K562 (cell line): ENCODE measurements at regions not wholly inside any gene's neighbourhood (a gene's known extent, or its start where the extent isn't known, plus 50 kb on each side); places are given as distances from the start of the nearest gene placed in this dataset.

Experiments used
- ATAC-seq: fragments of 200-7000 bp; cut with Tn5 transposase; 3 replicates; pipeline ENCODE4 v1.9.1; 2020; ENCODE audit warnings: moderate library complexity
- BruUV-seq: library from RNA; stranded (reverse); fragments of 400-500 nt; replicated peaks from 2 replicates; lab custom pipeline; 2021; lab: Mats Ljungman, UMichigan
- CTCF ChIA-PET: fragments of 300-600 bp; formaldehyde crosslinking; extraction: SDS; loops from one replicate; lab custom pipeline; 2021; ENCODE audit warnings: low intra/inter-chr PET ratio; lab: Yijun Ruan, JAX
- POLR2A ChIA-PET: fragments of 300-600, 350-650 bp; sonication (Branson Sonifier 250); formaldehyde crosslinking; extraction: SDS; loops from one replicate; lab custom pipeline; 2021; ENCODE audit warnings: antibody characterized with exemption, inconsistent platforms; lab: Yijun Ruan, JAX
- DNase-seq, 4 experiments: peaks; one replicate each; pipeline versions ENCODE4 v3.0.0 to v3.0.0-alpha.2; 2011 to 2018; ENCODE audit warnings: low spot score in 3 of 4, mixed read lengths in 3 of 4; ENCODE audit errors: extremely low read depth in 1 of 4
- FAIRE-seq: peaks from 2 replicates; lab custom pipeline; 2011; peaks lifted over from hg19 to GRCh38; lab: Jason Lieb, UNC
- H2AFZ ChIP-seq: 2 replicates; pipeline ENCODE4 v1.6.0; 2011; ENCODE audit warnings: low read depth, low read length, control low read depth, inconsistent platforms
- H3K27ac ChIP-seq: fragments of 200-600 bp; 3 replicates; pipeline ENCODE4 v1.8.0; 2011; ENCODE audit warnings: low read depth, mild to moderate bottlenecking, control low read depth, inconsistent platforms, low read length, moderate library complexity, mixed read lengths; ENCODE audit errors: extremely low read depth
- H3K27me3 ChIP-seq, 2 experiments: fragments of 300-600 bp in 1 of 2; 2 replicates in 1 of 2; 3 replicates in 1 of 2; pipeline versions ENCODE4 v1.6.0 to v1.8.0; 2011; ENCODE audit warnings: inconsistent platforms in 2 of 2, low read length in 2 of 2, mild to moderate bottlenecking in 1 of 2, mixed read lengths in 1 of 2, moderate library complexity in 1 of 2; ENCODE audit not compliant: control insufficient read depth in 2 of 2, insufficient read depth in 2 of 2
- H3K36me3 ChIP-seq: fragments of 300-600 bp; 3 replicates; pipeline ENCODE4 v1.8.0; 2011; ENCODE audit warnings: mild to moderate bottlenecking, low read length, inconsistent platforms; ENCODE audit not compliant: control insufficient read depth, insufficient read depth
- H3K4me1 ChIP-seq, 2 experiments: fragments of 200-600 bp in 1 of 2; replicated peaks in 1 of 2; 2 replicates in 1 of 2; 3 replicates in 1 of 2; pipeline versions ENCODE4 v1.5.1 to v1.8.0; 2011; ENCODE audit warnings: inconsistent platforms in 2 of 2, low read length in 2 of 2, mild to moderate bottlenecking in 1 of 2, mixed read lengths in 1 of 2, moderate library complexity in 1 of 2; ENCODE audit not compliant: control insufficient read depth in 2 of 2, insufficient read depth in 2 of 2
- H3K4me2 ChIP-seq: 2 replicates; pipeline ENCODE4 v1.6.1; 2011; ENCODE audit warnings: low read length, control low read depth, inconsistent platforms, mixed read lengths; ENCODE audit not compliant: insufficient read depth
- H3K4me3 ChIP-seq: fragments of 200-600 bp; sonication (generic), shearing (Covaris generic); 2 replicates; pipeline ENCODE4 v1.5.1; 2016; ENCODE audit warnings: control low read depth, inconsistent platforms
- H3K79me2 ChIP-seq: fragments of 200-600 bp; 3 replicates; pipeline ENCODE4 v1.8.0; 2011; ENCODE audit warnings: low read length, inconsistent platforms; ENCODE audit not compliant: control insufficient read depth, insufficient read depth
- H3K9ac ChIP-seq, 2 experiments: 2 replicates each; pipeline versions ENCODE4 v1.6.0 to v1.6.1; 2011; ENCODE audit warnings: low read depth in 2 of 2, low read length in 2 of 2, control low read depth in 1 of 2, inconsistent platforms in 1 of 2, mild to moderate bottlenecking in 1 of 2, mixed read lengths in 1 of 2; ENCODE audit not compliant: insufficient read depth in 1 of 2
- H3K9me1 ChIP-seq: one replicate; pipeline ENCODE4 v1.6.0; 2011; ENCODE audit warnings: inconsistent platforms, mild to moderate bottlenecking, low read length, moderate library complexity; ENCODE audit not compliant: control insufficient read depth, insufficient read depth
- H3K9me3 ChIP-seq: replicated peaks from 2 replicates; pipeline ENCODE4 v1.5.1; 2011; ENCODE audit warnings: low read depth, low read length, inconsistent platforms; ENCODE audit not compliant: control insufficient read depth, insufficient read depth
- H4K20me1 ChIP-seq: replicated peaks from 2 replicates; pipeline ENCODE4 v1.6.1; 2011; ENCODE audit warnings: low read length, inconsistent platforms, mixed read lengths; ENCODE audit not compliant: control insufficient read depth, insufficient read depth
- ATF2 ChIP-seq: sonication (generic); formaldehyde crosslinking; IDR thresholded peaks from 2 replicates; pipeline ENCODE4 v1.8.1; 2022; ENCODE audit warnings: missing genetic modification reagents
- CCNT2 ChIP-seq: IDR thresholded peaks from 2 replicates; pipeline ENCODE4 v1.6.1; 2011; ENCODE audit warnings: borderline replicate concordance, low read depth, mild to moderate bottlenecking, moderate library complexity, mixed read lengths, low read length; ENCODE audit not compliant: insufficient read length; ENCODE audit errors: extremely low read depth
- CEBPB ChIP-seq: fragments of 450-650 bp; IDR thresholded peaks from 2 replicates; pipeline ENCODE4 v1.6.1; 2016; ENCODE audit warnings: missing genetic modification characterization, missing compliant biosample characterization
- MAFF ChIP-seq: IDR thresholded peaks from 2 replicates; pipeline ENCODE4 v1.6.1; 2012; ENCODE audit warnings: low read length, improper control_type of control experiment
- MAFG ChIP-seq: fragments of 450-650 bp; conservative IDR thresholded peaks from 2 replicates; pipeline ENCODE4 v1.6.1; 2016; ENCODE audit warnings: missing genetic modification characterization, missing compliant biosample characterization
- MTA3 ChIP-seq: fragments of 450-650 bp; formaldehyde crosslinking; IDR thresholded peaks from 2 replicates; pipeline ENCODE4 v1.6.1; 2017; ENCODE audit warnings: mild to moderate bottlenecking, borderline replicate concordance
- NR4A1 ChIP-seq, 2 experiments: fragments of 250-450 bp in 1 of 2; fragments of 450-650 bp in 1 of 2; sonication (Bioruptor Pico) in 1 of 2; IDR thresholded peaks; 2 replicates each; pipeline versions ENCODE4 v1.4.0 to v1.6.1; 2016 to 2020; ENCODE audit warnings: mild to moderate bottlenecking in 2 of 2, missing compliant biosample characterization in 1 of 2, missing genetic modification characterization in 1 of 2, moderate library complexity in 1 of 2
- PHF8 ChIP-seq: fragments of 200-600 bp; sonication (generic); IDR thresholded peaks from 2 replicates; pipeline ENCODE4 v1.6.1; 2012; ENCODE audit warnings: mixed run types, mild to moderate bottlenecking, inconsistent platforms, low read length, moderate library complexity, borderline replicate concordance
- SP1 ChIP-seq: sonication (generic); formaldehyde crosslinking; IDR thresholded peaks from 2 replicates; pipeline ENCODE4 v1.8.1; 2022; ENCODE audit warnings: mild to moderate bottlenecking, missing genetic modification reagents
- ZNF316 ChIP-seq: fragments of 450-650 bp; IDR thresholded peaks from 2 replicates; pipeline ENCODE4 v1.6.1; 2016
- WGBS: fragments of 100-300 bp; shearing (Covaris generic); methylation state at CpG from one replicate; pipeline ENCODE4 v1.1.6; 2016; ENCODE audit warnings: low coverage, mixed read lengths; ENCODE audit not compliant: insufficient coverage; ENCODE audit errors: missing lambda C conversion rate; 5-methylcytosine and 5-hydroxymethylcytosine counted together
- in situ Hi-C: fragments of 300-500 bp; cut with MboI; formaldehyde crosslinking; loops from 4 replicates; pipeline ENCODE4 v1.15.0; 2018; ENCODE audit warnings: inconsistent platforms, mixed read lengths
- intact Hi-C: fragments of 100-400 bp; cut with micrococcal nuclease; formaldehyde crosslinking; loops from 2 replicates; pipeline ENCODE4 v1.14.2; 2022

GRCh38 chr3:34463414-34463813, 665.0 kb downstream of the PDCD6IP start:
- no peaks in the 10 kb centered on the region for H3K9me1 ChIP-seq
- TF ChIP-seq MAFF (peak; percentile 28; the same call in 1 of the 2 replicates), PHF8 (no peak), SP1 (CRISPR knock-in tag) (no peak), CEBPB (tag) (no peak), NR4A1 (CRISPR knock-in tag; IDR thresholded peaks at IDR 0.05) (no peak), NR4A1 (tag; IDR thresholded peaks at IDR 0.05) (no peak), ATF2 (CRISPR knock-in tag) (no peak), ZNF316 (peak; percentile 56), MAFG (tag) (peak; percentile 38; the same call in 1 of the 2 replicates), MTA3 (no peak), CCNT2 (no peak)
- TF ChIP-seq, all 486 proteins: peak for 3
- 0% methylated on average over 1 of the region's 1 CpG for WGBS
- Histone ChIP-seq H2AFZ (no peak overlapping the region), H3K36me3 (no peaks in the 10 kb centered on the region), H3K9ac (no peak overlapping the region), H3K9me3 (no peaks in the 10 kb centered on the region; the same call in 1 of the 2 replicates), H3K4me1 (no peaks in the 10 kb centered on the region), H3K4me2 (no peak overlapping the region), H4K20me1 (no peaks in the 10 kb centered on the region), H3K79me2 (no peaks in the 10 kb centered on the region), H3K4me3 (no peak overlapping the region), H3K27me3 (no peaks in the 10 kb centered on the region), H3K27ac (no peak overlapping the region)
- CTCF ChIA-PET, result no interaction called here
- no peak for FAIRE-seq
- ATAC-seq, result no peak
- intact Hi-C loops, result no loop called here
- BruUV-seq, result no TSS peak
- DNase-seq, result no peak
- in situ Hi-C loops, result no loop called here
- POLR2A ChIA-PET, result no interaction called here
